ENCODE measurements at regions not wholly inside any gene's neighbourhood (a gene's known extent, or its start where the extent isn't known, plus 50 kb on each side); places are given as distances from the start of the nearest gene placed in this dataset.

GRCh38 chr9:118100529-118101419 lies 396.6 kb downstream of the TLR4 start:
- H3K4me3 ChIP-seq (ENCODE audit: insufficient read depth, low read depth, low read length) = no peak overlapping the region
- H2AFZ ChIP-seq (ENCODE audit: low read depth, low read length) = no peak overlapping the region
- H3K79me2 ChIP-seq (ENCODE audit: insufficient read depth, low read length) = no peaks in the 10 kb centered on the region
- H3K4me1 ChIP-seq (ENCODE audit: insufficient read depth, low read length) = no peaks in the 10 kb centered on the region
- no peaks in the 10 kb centered on the region for H3K36me3 ChIP-seq (ENCODE audit: insufficient read depth, low read length)
- TF ChIP-seq, protein P1, sequence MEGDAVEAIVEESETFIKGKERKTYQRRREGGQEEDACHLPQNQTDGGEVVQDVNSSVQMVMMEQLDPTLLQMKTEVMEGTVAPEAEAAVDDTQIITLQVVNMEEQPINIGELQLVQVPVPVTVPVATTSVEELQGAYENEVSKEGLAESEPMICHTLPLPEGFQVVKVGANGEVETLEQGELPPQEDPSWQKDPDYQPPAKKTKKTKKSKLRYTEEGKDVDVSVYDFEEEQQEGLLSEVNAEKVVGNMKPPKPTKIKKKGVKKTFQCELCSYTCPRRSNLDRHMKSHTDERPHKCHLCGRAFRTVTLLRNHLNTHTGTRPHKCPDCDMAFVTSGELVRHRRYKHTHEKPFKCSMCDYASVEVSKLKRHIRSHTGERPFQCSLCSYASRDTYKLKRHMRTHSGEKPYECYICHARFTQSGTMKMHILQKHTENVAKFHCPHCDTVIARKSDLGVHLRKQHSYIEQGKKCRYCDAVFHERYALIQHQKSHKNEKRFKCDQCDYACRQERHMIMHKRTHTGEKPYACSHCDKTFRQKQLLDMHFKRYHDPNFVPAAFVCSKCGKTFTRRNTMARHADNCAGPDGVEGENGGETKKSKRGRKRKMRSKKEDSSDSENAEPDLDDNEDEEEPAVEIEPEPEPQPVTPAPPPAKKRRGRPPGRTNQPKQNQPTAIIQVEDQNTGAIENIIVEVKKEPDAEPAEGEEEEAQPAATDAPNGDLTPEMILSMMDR (IDR thresholded peaks at IDR 0.05; ENCODE audit: insufficient read depth, low read depth, low read length) = no peak
- TF ChIP-seq EZH2 (IDR thresholded peaks at IDR 0.05; ENCODE audit: insufficient read depth, low read length) = no peak
- no peak overlapping the region for H3K4me2 ChIP-seq (ENCODE audit: low read length)
- Mint-ChIP-seq H3K36me3 (ENCODE audit: low read depth, unreplicated experiment) (no peaks in the 10 kb centered on the region), H3K4me1 (ENCODE audit: low read depth, unreplicated experiment) (no peaks in the 10 kb centered on the region), H3K27me3 (ENCODE audit: low read depth, unreplicated experiment) (peaks cover 3% of the 10 kb centered on the region), H3K4me3 (ENCODE audit: unreplicated experiment) (no peak overlapping the region), H3K9me3 (ENCODE audit: unreplicated experiment) (peaks cover 6% of the 10 kb centered on the region), H3K27ac (ENCODE audit: unreplicated experiment) (no peak overlapping the region)
- no peak overlapping the region for H3K27ac ChIP-seq (ENCODE audit: low read depth, low read length)
- H4K20me1 ChIP-seq (ENCODE audit: insufficient read depth, low read length) = no peaks in the 10 kb centered on the region
- no peaks in the 10 kb centered on the region for H3K9me3 ChIP-seq (ENCODE audit: insufficient read depth, low read depth, low read length)
- H3K27me3 ChIP-seq (ENCODE audit: insufficient read depth, low read length) = no peaks in the 10 kb centered on the region
- FAIRE-seq (no peak), DNase-seq (ENCODE audit: low read depth) (no peak)
- H3K9ac ChIP-seq (ENCODE audit: low read length) = no peak overlapping the region

DNA sequence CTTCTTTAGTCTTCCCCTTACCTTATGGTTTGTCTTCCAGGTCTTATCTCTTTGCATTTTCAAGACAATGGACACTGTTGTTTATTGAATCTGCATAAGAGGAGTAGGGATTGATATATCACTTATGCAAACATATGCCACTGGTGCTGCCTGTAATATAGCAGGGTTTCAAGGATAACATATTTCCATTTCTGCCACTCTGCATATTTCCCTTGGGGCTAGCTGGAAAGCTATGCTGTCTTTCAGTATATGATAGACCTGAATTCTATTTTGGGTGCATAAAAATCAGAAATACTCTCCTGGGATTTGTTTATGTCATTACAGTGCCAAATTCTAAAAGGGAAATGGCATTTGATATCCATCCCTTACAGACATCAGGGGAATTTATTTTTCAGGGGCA lies 400.2 kb downstream of the TLR4 start:
- H3K9ac ChIP-seq (ENCODE audit: low read length) = no peak overlapping the region
- Mint-ChIP-seq H3K4me3 (ENCODE audit: unreplicated experiment) (no peak overlapping the region), H3K27ac (ENCODE audit: unreplicated experiment) (no peak overlapping the region), H3K9me3 (ENCODE audit: unreplicated experiment) (peaks cover 6% of the 10 kb centered on the region), H3K36me3 (ENCODE audit: low read depth, unreplicated experiment) (no peaks in the 10 kb centered on the region), H3K27me3 (ENCODE audit: low read depth, unreplicated experiment) (peaks cover 3% of the 10 kb centered on the region), H3K4me1 (ENCODE audit: low read depth, unreplicated experiment) (no peaks in the 10 kb centered on the region)
- DNase-seq (ENCODE audit: low read depth) = no peak
- TF ChIP-seq, protein P1 (IDR thresholded peaks at IDR 0.05; ENCODE audit: insufficient read depth, low read depth, low read length) = no peak
- no peak for TF ChIP-seq EZH2 (IDR thresholded peaks at IDR 0.05; ENCODE audit: insufficient read depth, low read length)
- no peaks in the 10 kb centered on the region for H3K4me1 ChIP-seq (ENCODE audit: insufficient read depth, low read length)
- no peaks in the 10 kb centered on the region for H4K20me1 ChIP-seq (ENCODE audit: insufficient read depth, low read length)
- no peak overlapping the region for H3K4me2 ChIP-seq (ENCODE audit: low read length)
- H3K27ac ChIP-seq (ENCODE audit: low read depth, low read length) = no peak overlapping the region
- no peaks in the 10 kb centered on the region for H3K27me3 ChIP-seq (ENCODE audit: insufficient read depth, low read length)
- FAIRE-seq = no peak
- H2AFZ ChIP-seq (ENCODE audit: low read depth, low read length) = no peak overlapping the region
- no peaks in the 10 kb centered on the region for H3K79me2 ChIP-seq (ENCODE audit: insufficient read depth, low read length)
- no peaks in the 10 kb centered on the region for H3K9me3 ChIP-seq (ENCODE audit: insufficient read depth, low read depth, low read length)
- no peak overlapping the region for H3K4me3 ChIP-seq (ENCODE audit: insufficient read depth, low read depth, low read length)
- H3K36me3 ChIP-seq (ENCODE audit: insufficient read depth, low read length) = no peaks in the 10 kb centered on the region

GRCh38 chr9:118108971-118109370 lies 404.8 kb downstream of the TLR4 start:
- FAIRE-seq (no peak), DNase-seq (ENCODE audit: low read depth) (peak; percentile 2)
- no peak overlapping the region for H3K4me3 ChIP-seq (ENCODE audit: insufficient read depth, low read depth, low read length)
- H3K36me3 ChIP-seq (ENCODE audit: insufficient read depth, low read length) = no peaks in the 10 kb centered on the region
- no peaks in the 10 kb centered on the region for H3K27me3 ChIP-seq (ENCODE audit: insufficient read depth, low read length)
- Mint-ChIP-seq H3K36me3 (ENCODE audit: low read depth, unreplicated experiment) (no peaks in the 10 kb centered on the region), H3K9me3 (ENCODE audit: unreplicated experiment) (peaks cover 2% of the 10 kb centered on the region), H3K27ac (ENCODE audit: unreplicated experiment) (no peak overlapping the region), H3K4me3 (ENCODE audit: unreplicated experiment) (no peak overlapping the region), H3K27me3 (ENCODE audit: low read depth, unreplicated experiment) (no peaks in the 10 kb centered on the region), H3K4me1 (ENCODE audit: low read depth, unreplicated experiment) (no peaks in the 10 kb centered on the region)
- H3K9me3 ChIP-seq (ENCODE audit: insufficient read depth, low read depth, low read length) = no peaks in the 10 kb centered on the region
- no peak overlapping the region for H3K27ac ChIP-seq (ENCODE audit: low read depth, low read length)
- no peak overlapping the region for H2AFZ ChIP-seq (ENCODE audit: low read depth, low read length)
- no peaks in the 10 kb centered on the region for H4K20me1 ChIP-seq (ENCODE audit: insufficient read depth, low read length)
- H3K4me1 ChIP-seq (ENCODE audit: insufficient read depth, low read length) = no peaks in the 10 kb centered on the region
- H3K79me2 ChIP-seq (ENCODE audit: insufficient read depth, low read length) = no peaks in the 10 kb centered on the region
- H3K9ac ChIP-seq (ENCODE audit: low read length) = no peak overlapping the region
- no peak overlapping the region for H3K4me2 ChIP-seq (ENCODE audit: low read length)
- TF ChIP-seq, protein P1 (IDR thresholded peaks at IDR 0.05; ENCODE audit: insufficient read depth, low read depth, low read length) = no peak
- no peak for TF ChIP-seq EZH2 (IDR thresholded peaks at IDR 0.05; ENCODE audit: insufficient read depth, low read length)

All from astrocyte (in vitro differentiated cells and primary cell).